IPS DF 4.7 (cell line): ENCODE measurements at regions not wholly inside any gene's neighbourhood (a gene's known extent, or its start where the extent isn't known, plus 50 kb on each side); places are given as distances from the start of the nearest gene placed in this dataset.
A peak's percentile ranks its signal among the peaks of the same experiment; 100 is the strongest.
"Not testable (repeated sequence)": the region's sequence is repeated elsewhere in the genome, so short reads cannot be mapped to it uniquely, and the experiment has no call there.

Experiments
- DNase-seq: peaks from one replicate; pipeline ENCODE4 v3.0.0-alpha.2; 2013; ENCODE audit warnings: low spot score; ENCODE audit errors: extremely low read depth

DNA sequence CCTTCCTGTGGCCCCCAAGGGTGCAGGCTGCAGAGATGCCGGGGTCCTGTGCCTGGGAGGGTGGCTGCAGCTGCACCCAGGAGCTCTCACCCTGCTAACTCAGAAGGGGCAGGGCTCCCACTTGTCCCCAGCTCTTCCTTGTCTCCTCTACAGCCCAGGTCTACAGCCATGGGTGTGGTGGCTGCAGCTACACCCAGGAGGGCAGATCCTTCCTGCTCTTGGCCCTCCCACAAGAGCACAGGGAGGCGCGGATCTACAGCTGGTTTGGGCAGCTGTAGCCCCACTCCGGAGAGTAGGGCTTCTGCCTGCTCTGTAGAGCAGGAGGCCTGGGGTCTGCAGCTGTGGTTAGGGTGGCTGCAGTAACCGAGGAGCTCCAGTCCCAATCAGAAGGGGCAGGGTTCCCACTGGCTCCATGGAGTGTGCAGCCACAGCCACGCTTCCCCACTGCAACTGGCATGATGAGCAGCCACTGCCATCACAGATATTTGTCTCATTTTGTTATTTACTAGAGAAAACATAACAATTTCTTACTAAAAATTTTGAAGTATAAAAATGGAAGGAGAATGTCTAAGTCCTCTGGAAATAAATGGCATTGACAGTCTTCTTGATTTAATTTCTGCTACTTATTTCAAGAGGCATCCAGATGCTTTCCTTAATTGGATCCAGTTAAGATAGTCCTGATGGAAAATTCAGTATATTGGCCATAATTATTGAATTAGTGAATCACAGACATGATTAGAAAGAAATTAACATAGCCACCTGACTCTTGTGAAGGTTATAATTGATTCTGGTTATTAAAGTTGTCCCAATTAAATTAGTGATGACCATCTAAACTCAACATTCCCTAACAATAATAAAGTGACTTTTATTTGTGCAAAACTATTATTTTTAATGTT is 233.6 kb downstream of the KCNE4 start:
- DNase-seq: no peak

DNA sequence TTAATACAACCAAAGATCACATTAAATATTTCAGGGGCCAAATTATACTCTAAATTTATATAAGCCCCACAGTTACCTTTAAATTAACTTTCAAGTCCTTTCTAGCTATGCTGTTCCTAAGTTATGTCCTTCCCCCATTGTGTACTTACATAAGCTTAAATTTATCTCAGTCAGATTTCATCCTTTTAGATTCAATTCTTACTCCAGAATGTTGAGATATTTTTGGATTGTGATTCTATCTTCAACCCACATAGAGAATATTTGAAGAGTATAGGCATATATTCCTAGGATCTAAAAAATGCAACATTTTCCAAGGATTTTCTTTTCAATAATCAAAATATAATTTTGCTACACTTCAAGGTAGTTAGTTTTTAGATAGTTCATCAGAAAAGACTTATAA is 242.8 kb downstream of the KCNE4 start:
- DNase-seq: no peak

DNA sequence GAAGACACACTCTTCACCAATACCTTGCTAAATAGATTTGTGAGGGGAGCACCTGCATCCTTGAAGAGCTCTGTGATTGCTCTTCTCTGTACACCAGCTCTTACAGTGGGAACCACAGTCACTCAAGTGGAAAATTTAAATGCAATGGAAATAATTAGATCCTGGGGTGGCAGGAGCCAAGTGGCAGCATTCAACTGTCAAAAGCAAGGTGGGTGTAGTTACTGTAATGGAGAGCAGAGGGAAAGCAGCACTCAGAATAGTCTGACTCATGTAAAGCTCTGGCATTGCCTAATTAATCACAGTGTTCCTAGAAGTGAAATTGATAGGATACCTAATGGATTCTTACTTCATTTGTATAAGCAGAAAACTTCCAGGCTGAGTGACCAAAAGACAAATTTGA is 245.8 kb downstream of the KCNE4 start:
- DNase-seq: no peak

DNA sequence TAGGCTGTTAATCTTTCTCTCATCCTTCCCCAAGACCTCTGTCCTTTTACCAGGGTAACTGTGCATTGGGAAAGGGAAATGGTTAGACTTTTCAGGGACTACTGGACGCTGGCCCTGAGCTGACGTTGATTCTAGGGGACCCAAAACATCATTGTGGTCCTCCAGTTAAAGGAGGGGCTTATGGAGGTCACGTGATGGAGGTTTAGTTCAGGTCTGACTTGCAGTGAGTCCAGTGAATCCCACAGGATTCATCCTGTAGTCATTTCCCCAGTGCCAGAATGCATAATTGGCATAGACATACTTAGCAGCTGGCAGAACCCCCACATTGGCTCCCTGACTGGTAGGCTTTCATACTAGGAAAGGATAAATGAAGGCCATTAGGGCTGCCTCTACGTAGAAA is 246.3 kb downstream of the KCNE4 start:
- not testable (repeated sequence) for DNase-seq

DNA sequence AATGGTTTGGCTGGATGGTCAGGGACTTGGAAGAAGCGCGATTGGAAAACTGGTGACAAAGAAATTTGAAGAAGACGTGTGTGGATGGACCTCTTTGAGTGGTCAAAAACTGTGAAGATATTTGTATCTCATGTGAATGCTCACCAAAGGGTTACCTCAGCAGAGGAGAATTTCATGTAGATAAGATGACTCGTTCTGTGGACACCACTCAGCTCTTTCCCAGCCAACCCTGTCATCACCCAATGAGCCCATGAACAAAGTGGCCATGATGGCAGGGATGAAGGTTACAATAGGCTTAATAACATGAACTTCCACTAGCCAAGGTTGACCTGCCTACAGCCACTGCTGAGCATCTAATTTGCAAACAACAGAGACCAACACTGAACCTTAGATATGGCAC is 248.3 kb downstream of the KCNE4 start:
- no peak for DNase-seq

DNA sequence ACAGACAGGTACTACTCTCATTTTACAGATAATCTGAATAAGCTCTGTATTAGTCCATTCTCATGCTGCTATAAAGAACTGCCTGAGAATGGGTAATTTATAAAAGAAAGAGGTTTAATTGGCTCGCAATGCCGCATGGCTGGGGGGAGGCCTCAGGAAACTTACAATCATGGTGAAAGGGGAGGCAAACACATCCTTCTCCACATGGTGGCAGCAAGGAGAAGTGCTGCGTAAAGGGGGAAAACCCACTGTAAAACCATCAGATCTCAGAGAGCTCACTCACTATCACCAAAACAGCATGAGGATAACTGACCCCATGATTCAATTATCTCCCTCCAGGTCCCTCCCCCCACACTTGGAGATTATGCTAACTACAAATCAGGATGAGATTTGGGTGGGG is 254.4 kb downstream of the KCNE4 start:
- DNase-seq: peak; percentile 33

DNA sequence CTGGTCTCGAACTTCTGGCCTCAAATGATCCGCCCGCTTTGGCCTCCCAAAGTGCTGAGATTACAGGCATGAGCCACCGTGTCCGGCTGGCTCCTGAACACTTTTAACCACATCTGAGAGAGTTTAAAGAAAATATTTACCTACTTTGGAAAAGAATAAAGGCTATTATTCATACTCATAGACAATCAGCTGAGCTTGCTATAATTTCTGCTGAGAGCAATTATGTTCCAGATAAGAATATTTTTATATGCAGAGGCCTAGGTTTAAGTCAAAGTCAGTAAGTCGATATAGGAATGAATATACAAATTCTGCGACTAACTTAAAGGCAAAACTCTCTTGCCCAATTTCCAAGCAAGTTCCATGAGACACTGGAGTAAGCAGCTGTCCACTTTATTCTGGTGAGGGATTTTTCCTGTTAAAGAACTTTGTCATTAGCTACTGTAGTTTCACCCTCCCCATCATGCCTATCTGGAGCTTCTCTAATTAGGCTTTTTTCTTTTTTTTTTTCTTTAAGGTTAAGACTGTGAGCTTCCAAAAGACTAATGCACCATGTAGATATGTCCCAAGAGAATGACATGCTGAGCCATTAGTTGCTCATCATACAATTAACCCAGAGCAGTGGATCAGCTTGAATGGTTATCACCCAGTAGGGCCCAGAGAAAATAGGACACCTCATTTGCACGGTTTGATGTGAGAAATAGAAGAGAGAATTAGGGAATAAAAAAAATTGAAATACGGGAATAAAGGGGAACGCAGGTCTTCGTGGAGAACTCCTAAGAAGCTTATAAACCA is 260.1 kb downstream of the KCNE4 start:
- no peak for DNase-seq

DNA sequence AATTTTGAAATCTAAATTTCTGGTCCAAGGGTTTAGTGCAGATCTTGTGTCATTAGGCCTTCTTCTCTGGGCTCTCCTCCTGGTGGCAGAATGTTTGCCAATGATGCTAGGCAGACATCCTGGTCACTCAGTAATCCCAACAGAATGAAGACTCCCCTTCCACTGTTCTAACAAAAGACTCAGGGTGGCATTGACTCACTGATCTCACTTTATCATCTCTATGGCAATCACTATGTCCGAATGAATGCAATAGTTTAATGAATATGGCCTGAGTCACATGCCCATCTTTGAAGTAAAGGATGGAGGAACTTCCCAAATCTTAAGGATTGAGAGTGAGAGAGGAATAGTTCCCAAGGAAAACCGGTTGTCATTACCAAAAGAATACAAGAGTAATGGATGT is 261.1 kb downstream of the KCNE4 start:
- no peak for DNase-seq

DNA sequence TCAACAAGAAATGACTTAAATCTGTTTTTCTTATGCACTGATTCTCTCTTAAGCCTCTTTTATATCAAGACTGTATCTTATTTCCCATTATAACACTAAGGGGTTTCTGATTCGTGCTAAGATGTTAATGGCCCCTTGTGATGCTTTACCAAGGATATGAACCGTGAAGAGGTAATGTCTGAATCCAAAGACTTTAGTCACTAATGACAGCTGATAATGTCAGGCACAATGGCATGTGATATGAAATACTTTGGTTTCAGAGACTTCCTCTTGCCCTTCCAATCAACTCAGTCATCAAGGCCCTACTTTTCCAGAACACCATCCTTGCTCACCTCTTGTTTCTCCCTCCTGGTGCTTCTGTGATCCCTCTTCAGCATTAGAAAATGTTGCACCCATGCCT is 262.8 kb downstream of the KCNE4 start:
- DNase-seq: no peak

DNA sequence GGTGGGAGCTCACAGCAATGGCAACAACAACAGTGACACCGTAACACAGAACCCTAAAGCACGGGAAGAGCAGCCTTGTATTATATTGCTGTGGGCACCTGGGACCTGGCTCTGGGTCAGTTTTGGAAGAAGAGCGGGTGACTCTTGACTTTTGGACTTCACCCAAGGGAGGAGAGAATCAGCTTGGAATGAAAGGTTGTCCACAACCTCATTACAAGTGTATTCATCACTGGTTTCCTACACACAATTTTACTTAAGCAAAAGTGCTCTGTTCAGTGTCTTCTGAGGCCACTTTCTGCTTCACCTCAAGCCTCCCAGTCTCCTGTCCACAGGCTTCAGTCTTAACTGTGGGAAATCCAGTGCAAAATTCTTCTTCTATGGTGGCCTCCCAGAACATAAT is 263.8 kb downstream of the KCNE4 start:
- no peak for DNase-seq

DNA sequence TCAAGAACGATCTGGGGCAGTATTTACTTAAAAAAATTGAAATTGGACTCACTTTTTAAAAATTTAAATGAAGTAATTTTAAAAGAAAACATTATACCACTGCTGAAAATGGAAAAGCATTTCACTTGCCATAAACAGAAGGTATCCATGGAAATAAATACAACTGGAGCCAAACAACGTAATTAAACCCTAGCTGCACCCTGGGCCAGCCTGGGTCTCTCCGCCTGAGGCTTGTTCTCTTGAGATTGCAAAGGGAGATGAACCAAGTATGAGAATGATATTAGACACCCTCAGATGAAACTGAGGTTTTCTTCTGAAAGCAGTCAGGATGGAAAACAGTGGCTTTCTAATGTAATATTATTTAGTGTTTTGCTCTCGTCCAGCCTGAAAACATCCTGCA is 264.4 kb downstream of the KCNE4 start:
- DNase-seq: no peak

DNA sequence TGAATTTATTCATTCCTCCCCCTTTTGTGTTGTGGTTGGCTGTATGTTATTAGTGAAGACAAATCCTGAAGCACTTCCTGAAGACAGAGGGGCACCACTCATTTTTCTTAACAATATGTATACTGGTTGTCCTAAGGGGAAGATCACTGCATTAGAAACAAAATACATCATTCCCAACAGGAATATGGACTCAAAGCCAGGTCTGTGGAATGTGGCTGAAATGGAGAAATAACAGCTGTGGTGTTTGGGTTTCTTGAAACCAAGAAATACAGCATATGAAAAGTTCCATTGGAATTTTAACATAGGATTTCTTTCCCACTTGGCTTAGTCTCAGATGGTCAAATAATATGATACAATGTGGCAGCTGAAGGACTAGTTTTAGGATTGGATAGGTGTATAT is 267.6 kb downstream of the KCNE4 start:
- DNase-seq: no peak

DNA sequence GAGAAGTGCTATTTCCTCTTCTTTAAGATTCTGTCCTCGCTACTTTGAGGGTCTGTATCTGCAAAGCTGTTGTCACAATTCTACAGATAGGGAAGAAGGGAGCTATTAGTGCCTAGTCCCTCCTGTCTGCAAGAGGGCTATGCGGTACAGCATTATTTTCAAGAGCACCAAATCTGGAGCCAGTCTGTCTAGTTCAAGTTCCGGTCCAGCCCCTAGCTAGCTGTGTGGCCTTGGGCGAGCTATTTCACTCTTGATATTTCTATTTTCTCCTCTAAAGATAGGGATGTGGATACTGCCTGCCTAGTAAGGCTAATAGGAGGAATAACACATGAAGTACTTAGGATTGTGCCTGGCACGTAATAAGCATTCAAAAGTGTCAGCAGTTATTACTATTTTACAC is 272.4 kb downstream of the KCNE4 start:
- no peak for DNase-seq

DNA sequence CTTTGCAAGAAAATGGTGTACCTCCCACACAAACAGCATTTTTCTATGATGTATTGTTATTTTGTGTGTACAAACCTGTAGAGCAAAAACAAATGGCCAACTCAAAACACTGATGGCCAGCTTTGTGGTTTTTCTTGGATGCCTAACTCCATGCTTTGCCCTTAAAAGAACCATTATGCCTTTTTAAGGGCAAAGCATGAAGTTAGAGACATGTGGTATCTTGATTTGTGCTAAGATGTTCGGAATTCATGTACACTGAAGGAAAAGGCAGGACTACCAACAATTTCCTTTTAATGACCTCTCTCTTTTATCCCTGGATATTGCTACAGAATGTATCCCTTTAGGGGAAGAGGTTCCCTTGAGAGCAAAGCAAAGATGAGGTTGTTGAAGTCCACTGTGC is 273.6 kb downstream of the SCG2 start:
- DNase-seq: no peak

DNA sequence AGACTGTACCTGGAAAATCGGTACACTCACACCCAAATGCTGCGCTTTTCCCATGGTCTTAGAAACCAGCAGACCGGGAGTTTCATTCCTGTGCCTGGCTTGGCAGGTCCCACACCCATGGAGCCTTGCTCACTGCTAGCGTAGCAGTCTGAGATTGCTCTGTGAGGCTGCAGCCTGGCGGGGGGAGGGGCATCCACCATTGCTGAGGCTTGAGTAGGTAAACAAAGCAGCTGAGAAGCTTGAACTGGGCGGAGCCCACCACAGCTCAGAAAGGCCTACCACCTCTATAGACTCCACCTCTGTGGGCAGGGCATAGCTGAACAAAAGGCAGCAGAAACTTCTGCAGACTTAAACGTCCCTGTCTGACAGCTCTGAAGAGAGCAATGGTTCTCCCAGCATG is 271.4 kb downstream of the SCG2 start:
- peak; percentile 1 for DNase-seq

DNA sequence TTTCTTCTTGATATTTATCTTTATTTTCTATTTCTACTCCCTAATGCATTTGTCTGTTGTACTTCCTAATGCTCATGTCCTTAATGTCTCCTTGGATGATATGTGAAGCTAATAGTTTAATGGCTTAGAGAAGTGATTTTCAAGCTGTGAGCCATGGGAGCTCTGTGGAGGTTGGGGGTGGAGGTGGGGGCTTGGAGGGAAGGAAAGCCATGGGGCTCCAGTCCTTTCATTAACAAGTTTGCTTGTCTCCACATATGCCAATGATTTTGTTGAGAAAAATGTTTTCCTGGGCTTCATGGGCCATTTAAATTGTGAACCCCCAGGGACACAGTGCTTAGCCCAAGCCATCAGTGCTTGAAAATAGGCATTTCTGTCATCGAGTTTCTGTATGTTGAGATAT is 264.1 kb downstream of the SCG2 start:
- DNase-seq: no peak

DNA sequence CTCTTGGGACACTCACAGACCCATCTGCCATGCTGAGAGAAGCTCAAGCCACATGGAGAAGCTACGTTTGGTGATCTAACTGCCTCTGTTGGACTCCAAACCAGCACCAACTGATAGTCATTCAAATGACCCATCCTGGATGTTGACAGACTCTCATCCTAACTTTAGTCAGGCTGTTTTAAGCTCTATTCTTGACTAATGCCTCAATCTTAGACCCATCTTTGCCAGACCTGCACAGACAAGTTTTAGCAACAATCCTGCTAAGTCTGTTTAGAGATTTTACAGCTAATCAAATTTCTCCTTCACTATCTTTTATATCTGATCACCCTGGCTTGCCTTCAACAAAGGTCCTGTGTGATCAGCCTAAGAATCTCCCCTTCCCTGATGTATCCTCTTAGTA is 245.1 kb downstream of the SCG2 start:
- DNase-seq: no peak

DNA sequence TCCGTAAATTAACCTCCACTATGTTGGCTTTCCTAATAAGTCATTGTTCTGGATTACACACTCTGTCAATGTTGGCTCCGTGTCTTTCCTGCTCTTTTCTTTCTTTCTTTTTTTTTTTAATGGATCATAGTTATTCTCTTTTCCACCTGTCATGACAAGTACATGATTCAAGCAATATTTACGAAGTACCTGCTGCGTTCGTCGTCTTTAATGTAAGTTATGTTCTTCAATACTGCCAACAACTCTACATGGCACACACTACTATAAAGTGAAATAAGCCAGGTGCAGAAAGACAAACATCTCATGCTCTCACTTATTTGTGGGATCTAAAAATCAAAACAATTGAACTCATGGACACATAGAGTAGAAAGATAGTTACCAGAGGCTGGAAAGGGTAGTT is 239.1 kb downstream of the SCG2 start:
- no peak for DNase-seq

DNA sequence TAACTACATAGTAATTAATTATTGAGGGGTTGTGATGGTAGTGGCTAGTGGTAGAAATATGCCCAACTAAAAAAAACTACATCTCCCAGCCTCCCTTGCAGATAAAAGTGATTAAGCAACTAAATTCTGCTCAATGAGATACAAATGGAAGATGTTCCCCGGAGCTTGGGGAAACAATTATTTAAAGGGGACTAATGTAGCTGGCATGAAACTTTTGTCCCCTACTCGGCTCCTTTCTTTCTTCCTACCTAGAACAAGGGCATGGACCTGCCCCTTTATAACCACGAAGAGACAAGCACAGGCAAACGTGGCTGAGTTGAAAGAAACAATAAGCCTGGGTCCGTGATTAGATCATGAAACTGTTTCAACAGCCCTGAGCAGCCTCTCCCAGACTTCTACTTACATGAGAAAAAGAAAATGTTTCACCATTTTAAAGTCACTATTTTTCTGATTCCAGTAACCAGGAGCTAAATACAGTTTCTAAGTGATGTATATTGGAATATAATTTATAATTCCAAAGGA is 236.9 kb downstream of the SCG2 start:
- DNase-seq: no peak

DNA sequence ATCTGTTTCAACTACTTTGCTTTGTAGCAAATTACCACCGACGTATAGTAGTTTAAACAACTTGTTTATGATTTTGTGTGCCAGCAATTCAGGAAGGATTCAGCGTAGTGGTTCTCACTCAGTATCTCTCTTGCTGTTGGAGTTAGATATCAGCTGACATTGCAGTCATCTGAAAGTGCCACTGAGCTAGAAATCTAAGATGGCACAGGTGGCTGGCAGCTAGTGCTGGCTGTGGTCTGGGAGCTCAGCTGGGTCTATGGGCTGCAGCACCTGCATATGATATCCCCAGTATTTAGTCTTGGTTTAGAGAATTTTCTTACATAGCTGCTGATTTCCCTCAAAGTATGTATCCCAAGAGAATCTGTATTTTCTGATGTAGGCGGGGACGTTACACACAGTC is 235.6 kb downstream of the SCG2 start:
- no peak for DNase-seq

DNA sequence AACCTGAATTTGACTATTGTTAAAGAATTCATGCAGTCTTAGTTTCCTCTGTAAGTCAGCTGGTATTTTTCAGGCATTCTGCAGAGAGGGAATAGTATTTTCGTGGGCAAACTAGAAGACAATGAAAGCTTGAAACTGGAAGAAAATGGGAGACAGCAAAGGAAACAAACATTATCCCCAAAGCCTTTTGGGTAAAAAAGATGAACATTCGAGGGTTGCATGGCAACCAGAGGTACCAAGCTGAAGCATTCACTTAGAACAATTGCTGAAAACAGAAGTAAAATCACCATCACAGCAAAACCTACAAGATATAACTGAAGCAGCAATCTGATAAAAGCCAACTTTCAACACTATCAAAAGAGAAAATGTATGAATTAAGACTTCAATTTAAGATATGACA is 233.7 kb downstream of the SCG2 start:
- DNase-seq: no peak

DNA sequence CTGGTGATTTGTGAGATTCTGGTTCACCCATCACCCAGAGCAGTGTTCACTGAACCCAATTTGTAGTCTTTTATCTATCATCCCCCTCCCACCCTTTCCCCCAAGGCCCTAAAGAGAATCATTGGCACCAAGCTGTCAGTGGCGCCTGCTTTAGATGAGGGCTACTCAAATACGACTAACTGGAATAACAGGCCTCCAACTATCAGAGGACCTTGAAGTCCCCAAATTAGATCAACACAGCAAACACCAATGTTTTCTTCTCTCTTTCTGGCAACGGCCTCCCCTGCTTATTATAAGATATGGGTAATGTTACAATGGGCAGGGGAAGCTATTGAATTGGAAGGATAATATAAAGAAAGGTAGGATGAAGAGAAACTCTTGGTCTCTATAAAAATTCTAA is 232.3 kb downstream of the SCG2 start:
- DNase-seq: no peak

DNA sequence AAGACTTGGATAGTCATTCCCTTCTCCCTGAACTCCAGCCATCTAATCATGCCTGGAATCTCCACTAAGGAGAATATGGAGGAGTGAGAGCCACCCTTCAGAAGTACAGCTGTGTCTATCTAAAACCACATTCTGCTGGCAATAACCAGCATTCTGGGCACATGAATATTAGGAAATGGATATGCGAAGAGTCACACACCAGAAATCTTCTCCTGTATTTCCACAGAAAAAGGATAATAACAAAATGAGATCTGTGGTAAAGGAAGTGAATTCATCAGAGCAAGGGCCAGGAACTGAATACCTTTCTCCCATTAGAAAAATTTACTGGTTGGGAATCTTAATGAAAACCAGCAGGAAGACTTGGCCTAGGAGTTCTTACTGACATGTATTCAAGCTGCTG is 218.8 kb downstream of the SCG2 start:
- DNase-seq: no peak
